ENCODE measurements at regions not wholly inside any gene's neighbourhood (a gene's known extent, or its start where the extent isn't known, plus 50 kb on each side); places are given as distances from the start of the nearest gene placed in this dataset.

DNA sequence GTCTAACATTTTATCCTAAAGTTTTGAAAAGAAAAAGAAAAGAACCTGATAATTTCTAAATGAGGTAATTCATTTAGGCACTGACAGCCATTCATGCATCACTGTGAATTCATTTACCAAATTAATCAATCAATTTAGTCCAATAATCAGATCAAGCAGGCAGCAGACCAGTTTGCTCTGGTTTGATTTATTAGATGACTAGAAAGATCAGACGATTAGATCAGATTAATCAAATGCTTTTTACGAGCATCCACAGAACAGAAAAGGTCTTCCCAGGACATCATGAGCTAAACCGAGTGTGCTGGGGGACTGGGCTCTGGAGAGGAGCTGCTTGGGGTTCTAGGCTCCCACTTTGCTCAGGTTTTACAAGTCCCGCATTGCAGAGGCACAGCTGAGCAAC lies 226.5 kb upstream of the MYO3A start:
- TF ChIP-seq, protein P1, sequence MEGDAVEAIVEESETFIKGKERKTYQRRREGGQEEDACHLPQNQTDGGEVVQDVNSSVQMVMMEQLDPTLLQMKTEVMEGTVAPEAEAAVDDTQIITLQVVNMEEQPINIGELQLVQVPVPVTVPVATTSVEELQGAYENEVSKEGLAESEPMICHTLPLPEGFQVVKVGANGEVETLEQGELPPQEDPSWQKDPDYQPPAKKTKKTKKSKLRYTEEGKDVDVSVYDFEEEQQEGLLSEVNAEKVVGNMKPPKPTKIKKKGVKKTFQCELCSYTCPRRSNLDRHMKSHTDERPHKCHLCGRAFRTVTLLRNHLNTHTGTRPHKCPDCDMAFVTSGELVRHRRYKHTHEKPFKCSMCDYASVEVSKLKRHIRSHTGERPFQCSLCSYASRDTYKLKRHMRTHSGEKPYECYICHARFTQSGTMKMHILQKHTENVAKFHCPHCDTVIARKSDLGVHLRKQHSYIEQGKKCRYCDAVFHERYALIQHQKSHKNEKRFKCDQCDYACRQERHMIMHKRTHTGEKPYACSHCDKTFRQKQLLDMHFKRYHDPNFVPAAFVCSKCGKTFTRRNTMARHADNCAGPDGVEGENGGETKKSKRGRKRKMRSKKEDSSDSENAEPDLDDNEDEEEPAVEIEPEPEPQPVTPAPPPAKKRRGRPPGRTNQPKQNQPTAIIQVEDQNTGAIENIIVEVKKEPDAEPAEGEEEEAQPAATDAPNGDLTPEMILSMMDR (IDR thresholded peaks at IDR 0.05) = no peak
- TF ChIP-seq POLR2A (IDR thresholded peaks at IDR 0.05) (no peak), POLR2AphosphoS5 (IDR thresholded peaks at IDR 0.05; ENCODE audit: insufficient read depth in 1 of 2, low read depth in 1 of 2) (no peak)
